Karpas-422 (cell line): ENCODE measurements at regions not wholly inside any gene's neighbourhood (a gene's known extent, or its start where the extent isn't known, plus 50 kb on each side); places are given as distances from the start of the nearest gene placed in this dataset.
"Not testable (repeated sequence)": the region's sequence is repeated elsewhere in the genome, so short reads cannot be mapped to it uniquely, and the experiment has no call there.

ENCODE experiments used
- DNase-seq: peaks from one replicate; pipeline ENCODE4 v3.0.0-alpha.2; 2015
- H2AFZ ChIP-seq: fragments of 200-600 bp; sonication (generic); 2 replicates; pipeline ENCODE4 v1.6.1; 2014; ENCODE audit warnings: antibody characterized with exemption, low read length, mixed read lengths
- H3K27ac ChIP-seq: fragments of 200-600 bp; sonication (generic); 2 replicates; pipeline ENCODE4 v1.5.1; 2014; ENCODE audit warnings: mild to moderate bottlenecking, low read length, moderate library complexity
- H3K27me3 ChIP-seq: fragments of 200-600 bp; sonication (generic); 2 replicates; pipeline ENCODE4 v1.6.1; 2014; ENCODE audit warnings: low read length, mixed read lengths
- H3K36me3 ChIP-seq: fragments of 200-600 bp; sonication (generic); 2 replicates; pipeline ENCODE4 v1.6.1; 2014; ENCODE audit warnings: low read length, mixed read lengths; ENCODE audit not compliant: insufficient read depth
- H3K4me1 ChIP-seq: fragments of 200-600 bp; sonication (generic); 2 replicates; pipeline ENCODE4 v1.6.1; 2014; ENCODE audit warnings: mild to moderate bottlenecking, low read length, mixed read lengths
- H3K4me2 ChIP-seq: fragments of 200-600 bp; sonication (generic); 2 replicates; pipeline ENCODE4 v1.6.1; 2014; ENCODE audit warnings: low read length, low read depth, mild to moderate bottlenecking; ENCODE audit not compliant: poor library complexity, severe bottlenecking
- H3K4me3 ChIP-seq: fragments of 200-600 bp; sonication (generic); 2 replicates; pipeline ENCODE4 v1.5.1; 2014; ENCODE audit warnings: mild to moderate bottlenecking, antibody characterized with exemption, low read length, mixed read lengths
- H3K79me2 ChIP-seq: fragments of 200-600 bp; sonication (generic); 2 replicates; pipeline ENCODE4 v1.6.1; 2014; ENCODE audit warnings: mild to moderate bottlenecking, low read length, mixed read lengths
- H3K9ac ChIP-seq: fragments of 200-600 bp; sonication (generic); 2 replicates; pipeline ENCODE4 v1.6.0; 2014; ENCODE audit warnings: low read length
- H3K9me2 ChIP-seq: fragments of 200-600 bp; sonication (generic), shearing (Covaris generic); replicated peaks from 2 replicates; pipeline ENCODE4 v1.6.0; 2014; ENCODE audit warnings: mild to moderate bottlenecking, low read length, moderate library complexity; ENCODE audit not compliant: insufficient read depth
- H3K9me3 ChIP-seq: fragments of 300-700, 200-600 bp; sonication (generic); 2 replicates; pipeline ENCODE4 v1.6.1; 2014; ENCODE audit warnings: low read length, mixed read lengths
- H4K20me1 ChIP-seq: fragments of 200-600 bp; sonication (generic); 2 replicates; pipeline ENCODE4 v1.6.1; 2014; ENCODE audit warnings: mild to moderate bottlenecking, antibody characterized with exemption, low read length, low read depth; ENCODE audit not compliant: insufficient read depth

DNA sequence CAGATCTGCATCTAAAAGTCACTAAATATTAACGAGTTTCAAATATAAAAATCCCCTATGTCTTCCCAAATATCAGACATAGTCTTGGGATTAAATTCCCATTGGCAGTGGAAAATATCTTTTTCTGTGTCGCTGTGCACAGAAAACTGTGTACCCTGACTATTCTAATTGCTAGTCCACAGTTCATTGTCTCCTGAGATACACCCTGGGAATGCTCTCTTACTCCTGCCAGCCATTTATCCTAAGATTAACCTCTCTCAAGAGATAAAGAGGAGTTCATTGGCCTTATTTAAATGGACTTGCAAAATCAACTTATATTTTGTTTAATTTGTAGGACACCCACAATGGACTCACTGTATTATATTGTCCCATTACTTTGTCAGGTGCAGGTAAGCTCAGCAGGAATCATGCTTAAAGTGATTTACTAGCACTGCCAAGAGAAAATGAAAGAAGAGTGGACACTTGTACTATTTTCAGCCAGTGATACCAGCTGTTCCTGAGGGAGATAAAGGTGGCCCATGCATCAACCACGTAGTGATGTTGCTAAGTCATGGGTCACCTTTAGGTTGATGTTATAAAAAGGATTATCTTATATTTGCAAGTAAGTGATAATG lies 553.8 kb downstream of the PIK3C3 start:
- Histone ChIP-seq H3K27ac (no peak overlapping the region), H3K79me2 (no peaks in the 10 kb centered on the region), H3K9me3 (no peaks in the 10 kb centered on the region), H3K9ac (no peak overlapping the region), H4K20me1 (no peaks in the 10 kb centered on the region), H3K4me3 (no peak overlapping the region), H3K4me1 (no peaks in the 10 kb centered on the region), H3K4me2 (no peak overlapping the region), H3K27me3 (no peaks in the 10 kb centered on the region), H3K36me3 (no peaks in the 10 kb centered on the region), H3K9me2 (no peaks in the 10 kb centered on the region; the same call in 1 of the 2 replicates), H2AFZ (no peak overlapping the region)
- no peak for DNase-seq

- H3K4me1 ChIP-seq = no peaks in the 10 kb centered on the region
- no peak overlapping the region for H3K4me2 ChIP-seq
- H3K36me3 ChIP-seq = no peaks in the 10 kb centered on the region
- H2AFZ ChIP-seq = no peak overlapping the region
- H3K9me3 ChIP-seq = no peaks in the 10 kb centered on the region
- no peak overlapping the region for H3K27ac ChIP-seq
- H4K20me1 ChIP-seq = no peaks in the 10 kb centered on the region
- no peaks in the 10 kb centered on the region for H3K27me3 ChIP-seq
- H3K79me2 ChIP-seq = no peaks in the 10 kb centered on the region
- no peaks in the 10 kb centered on the region; the same call in 1 of the 2 replicates for H3K9me2 ChIP-seq
- no peak overlapping the region for H3K9ac ChIP-seq
- no peak for DNase-seq
- H3K4me3 ChIP-seq = no peak overlapping the region
Measured at GRCh38 chr18:42509750-42510415, 554.8 kb downstream of the PIK3C3 start.

DNA sequence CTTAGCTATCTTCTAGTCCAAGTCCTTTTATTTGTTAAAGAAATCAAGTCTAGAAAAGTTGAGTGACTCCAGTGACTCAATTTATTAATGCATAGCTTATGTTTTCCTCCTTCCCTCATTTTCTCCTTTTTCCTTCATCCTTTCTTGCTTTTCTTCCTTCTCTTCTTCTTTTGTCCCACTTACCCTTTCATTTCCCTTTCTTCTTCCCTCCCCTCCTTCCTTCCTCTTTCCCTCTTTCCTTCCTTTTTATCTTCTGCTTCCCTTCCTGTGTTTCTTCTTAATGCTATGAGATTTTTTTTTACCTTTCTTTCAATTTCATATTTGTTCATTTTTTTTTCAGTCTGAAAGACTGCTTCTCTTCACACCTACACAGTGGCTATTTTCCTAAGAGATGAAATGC lies 555.5 kb downstream of the PIK3C3 start:
- no peak overlapping the region for H3K4me2 ChIP-seq

GRCh38 chr18:42513441-42513840 lies 558.4 kb downstream of the PIK3C3 start:
- no peaks in the 10 kb centered on the region for H4K20me1 ChIP-seq
- H3K9me3 ChIP-seq = no peaks in the 10 kb centered on the region
- H3K4me3 ChIP-seq = no peak overlapping the region
- no peaks in the 10 kb centered on the region for H3K27me3 ChIP-seq
- H3K36me3 ChIP-seq = no peaks in the 10 kb centered on the region
- DNase-seq = no peak
- no peak overlapping the region for H3K9ac ChIP-seq
- H3K9me2 ChIP-seq = no peaks in the 10 kb centered on the region; the same call in 1 of the 2 replicates
- H3K4me1 ChIP-seq = no peaks in the 10 kb centered on the region
- H2AFZ ChIP-seq = no peak overlapping the region
- H3K27ac ChIP-seq = no peak overlapping the region
- no peaks in the 10 kb centered on the region for H3K79me2 ChIP-seq
- no peak overlapping the region for H3K4me2 ChIP-seq

More for the DNA sequence above, 555.5 kb downstream of the PIK3C3 start:
- Histone ChIP-seq H3K27me3 (no peaks in the 10 kb centered on the region), H3K9ac (no peak overlapping the region), H4K20me1 (no peaks in the 10 kb centered on the region), H3K36me3 (no peaks in the 10 kb centered on the region), H3K9me3 (no peaks in the 10 kb centered on the region), H3K4me1 (no peaks in the 10 kb centered on the region), H3K79me2 (no peaks in the 10 kb centered on the region), H3K4me3 (no peak overlapping the region), H3K9me2 (no peaks in the 10 kb centered on the region; the same call in 1 of the 2 replicates), H3K27ac (no peak overlapping the region), H2AFZ (no peak overlapping the region)
- DNase-seq = no peak

DNA sequence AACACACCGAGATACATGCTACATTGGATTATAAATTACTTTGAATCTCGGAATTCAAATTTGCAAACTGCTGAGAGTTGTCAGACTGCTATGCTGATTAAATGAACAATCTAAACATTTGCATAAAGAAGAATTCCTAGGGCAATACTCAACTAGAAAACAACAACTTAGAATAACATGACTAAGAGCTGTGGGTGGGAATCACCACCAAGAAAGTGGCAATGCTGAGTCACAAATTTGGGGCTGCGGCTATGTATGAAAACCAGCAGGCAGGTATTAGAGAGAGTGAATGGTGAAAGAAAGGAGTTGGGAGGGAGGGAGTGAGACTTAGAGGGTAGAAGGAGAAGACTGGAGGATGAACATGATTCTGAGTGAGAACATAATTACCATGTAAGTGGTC lies 559.5 kb downstream of the PIK3C3 start:
- H3K9me2 ChIP-seq = no peaks in the 10 kb centered on the region; the same call in 1 of the 2 replicates
- no peaks in the 10 kb centered on the region for H4K20me1 ChIP-seq
- H3K4me1 ChIP-seq = no peaks in the 10 kb centered on the region
- no peaks in the 10 kb centered on the region for H3K9me3 ChIP-seq
- H3K79me2 ChIP-seq = no peaks in the 10 kb centered on the region
- no peak overlapping the region for H3K4me2 ChIP-seq
- no peak overlapping the region for H3K9ac ChIP-seq
- no peak overlapping the region for H3K27ac ChIP-seq
- no peak overlapping the region for H2AFZ ChIP-seq
- no peaks in the 10 kb centered on the region for H3K36me3 ChIP-seq
- DNase-seq = no peak
- H3K27me3 ChIP-seq = no peaks in the 10 kb centered on the region
- no peak overlapping the region for H3K4me3 ChIP-seq

DNA sequence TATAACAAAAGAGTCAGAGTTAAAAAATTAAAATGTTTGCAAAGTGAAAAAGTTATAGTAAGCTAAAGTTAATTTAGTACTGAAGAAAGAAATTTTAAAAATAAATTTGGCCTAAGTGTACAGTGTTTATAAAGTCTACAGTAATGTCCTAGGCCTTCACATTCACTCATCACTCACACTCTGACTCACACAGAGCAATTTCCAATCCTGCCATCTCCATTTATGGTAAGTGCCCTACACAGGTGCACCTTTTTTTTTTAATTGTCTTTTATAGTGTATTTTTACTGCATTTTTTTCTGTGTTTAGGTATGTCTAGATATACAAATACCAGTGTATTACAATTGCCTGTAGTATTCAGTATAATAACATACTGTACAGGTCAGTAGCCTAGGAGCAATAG lies 562.9 kb downstream of the PIK3C3 start:
- Histone ChIP-seq H3K9ac (no peak overlapping the region), H3K4me1 (no peaks in the 10 kb centered on the region), H3K4me2 (no peak overlapping the region), H3K36me3 (no peaks in the 10 kb centered on the region), H3K9me3 (no peaks in the 10 kb centered on the region), H2AFZ (no peak overlapping the region), H3K79me2 (no peaks in the 10 kb centered on the region), H3K27me3 (no peaks in the 10 kb centered on the region), H3K9me2 (no peaks in the 10 kb centered on the region), H4K20me1 (no peaks in the 10 kb centered on the region), H3K4me3 (no peak overlapping the region), H3K27ac (no peak overlapping the region)
- no peak for DNase-seq

DNA sequence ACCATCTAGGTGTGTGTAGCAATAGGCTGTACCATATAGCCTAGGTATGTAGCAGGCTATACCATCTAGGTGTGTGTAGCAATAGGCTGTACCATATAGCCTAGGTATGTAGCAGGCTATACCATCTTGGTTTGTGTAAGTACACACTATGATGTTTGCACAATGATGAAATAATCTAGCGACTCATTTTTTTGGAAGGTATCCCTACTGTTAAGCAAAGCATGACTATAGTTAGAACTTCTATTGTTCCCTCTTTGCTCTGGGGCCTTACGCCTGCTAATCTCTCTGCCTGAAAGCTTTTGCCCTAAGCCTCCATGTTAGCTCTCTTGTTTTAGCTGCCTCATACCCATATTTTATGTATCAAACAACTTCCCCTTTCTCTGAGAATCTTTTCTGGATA lies 563.3 kb downstream of the PIK3C3 start:
- not testable (repeated sequence) for H4K20me1 ChIP-seq, H3K9me3 ChIP-seq, H3K4me3 ChIP-seq, DNase-seq, H3K36me3 ChIP-seq, H3K79me2 ChIP-seq, H2AFZ ChIP-seq, H3K4me1 ChIP-seq, H3K27me3 ChIP-seq, H3K9ac ChIP-seq, H3K27ac ChIP-seq, H3K4me2 ChIP-seq, H3K9me2 ChIP-seq

- no peaks in the 10 kb centered on the region for H3K27me3 ChIP-seq
- no peak for DNase-seq
- H2AFZ ChIP-seq = no peak overlapping the region
- no peaks in the 10 kb centered on the region for H4K20me1 ChIP-seq
- no peaks in the 10 kb centered on the region for H3K9me2 ChIP-seq
- no peaks in the 10 kb centered on the region for H3K36me3 ChIP-seq
- H3K27ac ChIP-seq = no peak overlapping the region
- no peak overlapping the region for H3K9ac ChIP-seq
- no peaks in the 10 kb centered on the region for H3K4me1 ChIP-seq
- H3K9me3 ChIP-seq = no peaks in the 10 kb centered on the region
- no peaks in the 10 kb centered on the region for H3K79me2 ChIP-seq
- no peak overlapping the region for H3K4me3 ChIP-seq
- no peak overlapping the region for H3K4me2 ChIP-seq
Measured at GRCh38 chr18:42520138-42520537, 565.1 kb downstream of the PIK3C3 start.
